H9 (cell line): ENCODE measurements at regions not wholly inside any gene's neighbourhood (a gene's known extent, or its start where the extent isn't known, plus 50 kb on each side); places are given as distances from the start of the nearest gene placed in this dataset.

Experiments
- DNase-seq: peaks from one replicate; pipeline ENCODE4 v3.0.0-alpha.2; 2017
- H2AFZ ChIP-seq: one replicate; pipeline ENCODE4 v1.6.1; 2013; ENCODE audit warnings: mild to moderate bottlenecking, low read length, control low read depth, moderate library complexity
- H2AK5ac ChIP-seq: 2 replicates; pipeline ENCODE4 v1.6.1; 2013; ENCODE audit warnings: low read length, control low read depth, mixed read lengths; ENCODE audit not compliant: insufficient read length
- H2BK120ac ChIP-seq: one replicate; pipeline ENCODE4 v1.6.1; 2013; ENCODE audit warnings: low read depth, mild to moderate bottlenecking, low read length, control low read depth, inconsistent platforms; ENCODE audit not compliant: poor library complexity, severe bottlenecking
- H2BK12ac ChIP-seq: 2 replicates; pipeline ENCODE4 v1.6.1; 2013; ENCODE audit warnings: low read length, control low read depth, mixed read lengths, low read depth; ENCODE audit not compliant: insufficient read length
- H2BK15ac ChIP-seq: 2 replicates; pipeline ENCODE4 v1.6.1; 2013; ENCODE audit warnings: low read depth, low read length, control low read depth
- H2BK20ac ChIP-seq: one replicate; pipeline ENCODE4 v1.6.1; 2013; ENCODE audit warnings: low read depth, mild to moderate bottlenecking, low read length, control low read depth, inconsistent platforms; ENCODE audit not compliant: poor library complexity, severe bottlenecking
- H2BK5ac ChIP-seq: 2 replicates; pipeline ENCODE4 v1.6.1; 2013; ENCODE audit warnings: low read length, control low read depth, mixed read lengths; ENCODE audit not compliant: insufficient read length
- H3K14ac ChIP-seq: 2 replicates; pipeline ENCODE4 v1.6.1; 2013; ENCODE audit warnings: low read length, control low read depth; ENCODE audit not compliant: insufficient read depth
- H3K18ac ChIP-seq: 2 replicates; pipeline ENCODE4 v1.6.1; 2013; ENCODE audit warnings: low read depth, mild to moderate bottlenecking, mixed read lengths, low read length, control low read depth; ENCODE audit not compliant: insufficient read length
- H3K23ac ChIP-seq: 2 replicates; pipeline ENCODE4 v1.6.1; 2013; ENCODE audit warnings: low read length, control low read depth, mixed read lengths, low read depth; ENCODE audit not compliant: insufficient read length
- H3K23me2 ChIP-seq: 2 replicates; pipeline ENCODE4 v1.6.1; 2013; ENCODE audit warnings: low read depth, mild to moderate bottlenecking, mixed read lengths, low read length, control low read depth; ENCODE audit not compliant: insufficient read length, poor library complexity, severe bottlenecking
- H3K27ac ChIP-seq: 2 replicates; pipeline ENCODE4 v1.5.1; 2013; ENCODE audit warnings: low read length, control low read depth, mixed read lengths, low read depth; ENCODE audit not compliant: insufficient read length
- H3K27me3 ChIP-seq: 2 replicates; pipeline ENCODE4 v1.6.1; 2013; ENCODE audit warnings: low read length, control low read depth, inconsistent platforms; ENCODE audit not compliant: insufficient read depth
- H3K4ac ChIP-seq: 2 replicates; pipeline ENCODE4 v1.6.1; 2013; ENCODE audit warnings: low read depth, mild to moderate bottlenecking, control low read depth, inconsistent platforms, low read length, moderate library complexity
- H3K4me1 ChIP-seq: 2 replicates; pipeline ENCODE4 v1.6.1; 2013; ENCODE audit warnings: low read length, control low read depth, inconsistent platforms; ENCODE audit not compliant: insufficient read depth
- H3K4me2 ChIP-seq: 2 replicates; pipeline ENCODE4 v1.6.1; 2013; ENCODE audit warnings: low read length, control low read depth, mixed read lengths; ENCODE audit not compliant: insufficient read length, insufficient read depth
- H3K56ac ChIP-seq: 2 replicates; pipeline ENCODE4 v1.6.1; 2013; ENCODE audit warnings: low read depth, mild to moderate bottlenecking, mixed read lengths, low read length, control low read depth; ENCODE audit not compliant: insufficient read length
- H3K79me1 ChIP-seq: 2 replicates; pipeline ENCODE4 v1.6.1; 2013; ENCODE audit warnings: low read depth, mild to moderate bottlenecking, moderate library complexity, low read length, control low read depth, inconsistent platforms; ENCODE audit not compliant: insufficient read depth, poor library complexity, severe bottlenecking
- H3K79me2 ChIP-seq: 2 replicates; pipeline ENCODE4 v1.6.1; 2013; ENCODE audit warnings: low read length, control low read depth, inconsistent platforms; ENCODE audit not compliant: insufficient read depth
- H3K9ac ChIP-seq: 2 replicates; pipeline ENCODE4 v1.6.1; 2013; ENCODE audit warnings: low read length, control low read depth, mixed read lengths; ENCODE audit not compliant: insufficient read length; ENCODE audit errors: extremely low read depth
- H3K9me3 ChIP-seq: one replicate; pipeline ENCODE4 v1.6.1; 2013; ENCODE audit warnings: low read depth, low read length, inconsistent platforms; ENCODE audit not compliant: control insufficient read depth
- H3T11ph ChIP-seq: one replicate; pipeline ENCODE4 v1.6.1; 2013; ENCODE audit warnings: mild to moderate bottlenecking, low read length, control low read depth, inconsistent platforms
- H4K20me1 ChIP-seq: one replicate; pipeline ENCODE4 v1.6.1; 2013; ENCODE audit not compliant: control insufficient read depth, insufficient read length, insufficient read depth
- H4K5ac ChIP-seq: 2 replicates; pipeline ENCODE4 v1.6.1; 2013; ENCODE audit warnings: low read depth, mild to moderate bottlenecking, mixed read lengths, low read length, control low read depth; ENCODE audit not compliant: insufficient read length
- H4K8ac ChIP-seq: replicated peaks from 2 replicates; pipeline ENCODE4 v1.6.1; 2013; ENCODE audit warnings: low read length, control low read depth, mixed read lengths, low read depth; ENCODE audit not compliant: insufficient read length
- H4K91ac ChIP-seq: 2 replicates; pipeline ENCODE4 v1.6.1; 2013; ENCODE audit warnings: low read depth, mild to moderate bottlenecking, moderate library complexity, mixed read lengths, low read length, control low read depth; ENCODE audit not compliant: insufficient read length
- H3K27ac Mint-ChIP-seq, 3 experiments: 2 replicates in 2 of 3; 3 replicates in 1 of 3; pipeline ENCODE4 v1.8.0; 2020 to 2021; ENCODE audit warnings: mixed read lengths in 3 of 3, mild to moderate bottlenecking in 1 of 3, moderate library complexity in 1 of 3
- H3K27me3 Mint-ChIP-seq: 2 replicates; pipeline ENCODE4 v1.8.0; 2021; ENCODE audit warnings: low read depth, mild to moderate bottlenecking, moderate library complexity, mixed read lengths
- H3K36me3 Mint-ChIP-seq, 3 experiments: 2 replicates in 2 of 3; 3 replicates in 1 of 3; pipeline ENCODE4 v1.8.0; 2020 to 2021; ENCODE audit warnings: low read depth in 3 of 3, mixed read lengths in 3 of 3; ENCODE audit not compliant: insufficient read depth in 1 of 3
- H3K4me1 Mint-ChIP-seq, 2 experiments: 2 replicates each; pipeline ENCODE4 v1.8.0; 2020; ENCODE audit warnings: mixed read lengths in 2 of 2
- H3K4me3 Mint-ChIP-seq, 2 experiments: 2 replicates in 1 of 2; 3 replicates in 1 of 2; pipeline ENCODE4 v1.8.0; 2020 to 2021; ENCODE audit warnings: mild to moderate bottlenecking in 2 of 2, mixed read lengths in 2 of 2, moderate library complexity in 1 of 2
- H3K9me3 Mint-ChIP-seq, 2 experiments: 2 replicates in 1 of 2; 3 replicates in 1 of 2; pipeline ENCODE4 v1.8.0; 2020; ENCODE audit warnings: mild to moderate bottlenecking in 2 of 2, mixed read lengths in 2 of 2, moderate library complexity in 1 of 2
- CTCF ChIP-seq: fragments of 200-600 bp; sonication (generic); conservative IDR thresholded peaks from 3 replicates; pipeline ENCODE4 v1.8.0; 2021; ENCODE audit warnings: antibody characterized with exemption, mild to moderate bottlenecking
- WGBS: extraction: QIAGEN DNeasy Blood & Tissue Kit; methylation state at CpG from one replicate; pipeline ENCODE4 v1.1.7; 2013; ENCODE audit warnings: missing lambda C conversion rate, low lambda C conversion rate, mixed read lengths; ENCODE audit not compliant: insufficient read length; ENCODE audit errors: extremely low coverage; 5-methylcytosine and 5-hydroxymethylcytosine counted together

GRCh38 chr10:25112016-25112415 lies 62.8 kb upstream of the GPR158 start:
- Histone ChIP-seq H3K4me1 (no peaks in the 10 kb centered on the region), H3T11ph (no peak overlapping the region), H4K5ac (no peak overlapping the region), H2AFZ (no peak overlapping the region), H3K23me2 (no peaks in the 10 kb centered on the region), H2BK12ac (no peak overlapping the region), H3K4me2 (no peak overlapping the region), H2BK120ac (no peak overlapping the region), H2BK5ac (no peak overlapping the region), H3K56ac (no peak overlapping the region), H3K23ac (no peak overlapping the region), H4K20me1 (no peaks in the 10 kb centered on the region), H3K14ac (no peak overlapping the region), H2BK20ac (no peak overlapping the region), H3K9me3 (no peaks in the 10 kb centered on the region), H3K79me2 (no peaks in the 10 kb centered on the region), H3K4ac (no peak overlapping the region), H4K8ac (no peak overlapping the region), H3K9ac (no peak overlapping the region), H4K91ac (no peak overlapping the region), H3K27me3 (no peaks in the 10 kb centered on the region), H3K18ac (no peak overlapping the region), H3K27ac (no peak overlapping the region), H3K79me1 (no peaks in the 10 kb centered on the region), H2BK15ac (no peak overlapping the region), H2AK5ac (no peak overlapping the region)
- Mint-ChIP-seq H3K27ac (no peak overlapping the region), H3K4me1 (peaks cover 33 to 47% of the 10 kb centered on the region in 2 experiments), H3K4me3 (no peak overlapping the region), H3K36me3 (no peaks in the 10 kb centered on the region), H3K9me3 (no peaks in the 10 kb centered on the region; a peak in 1 of 5 replicates), H3K27me3 (peaks cover 2% of the 10 kb centered on the region; the same call in 1 of the 2 replicates)
- WGBS: no CpG with 5 or more reads among the region's 3 CpGs
- no peak for DNase-seq
- TF ChIP-seq CTCF: no peak
